ENCODE measurements at regions not wholly inside any gene's neighbourhood (a gene's known extent, or its start where the extent isn't known, plus 50 kb on each side); places are given as distances from the start of the nearest gene placed in this dataset.
"Not testable (repeated sequence)": the region's sequence is repeated elsewhere in the genome, so short reads cannot be mapped to it uniquely, and the experiment has no call there.

DNA sequence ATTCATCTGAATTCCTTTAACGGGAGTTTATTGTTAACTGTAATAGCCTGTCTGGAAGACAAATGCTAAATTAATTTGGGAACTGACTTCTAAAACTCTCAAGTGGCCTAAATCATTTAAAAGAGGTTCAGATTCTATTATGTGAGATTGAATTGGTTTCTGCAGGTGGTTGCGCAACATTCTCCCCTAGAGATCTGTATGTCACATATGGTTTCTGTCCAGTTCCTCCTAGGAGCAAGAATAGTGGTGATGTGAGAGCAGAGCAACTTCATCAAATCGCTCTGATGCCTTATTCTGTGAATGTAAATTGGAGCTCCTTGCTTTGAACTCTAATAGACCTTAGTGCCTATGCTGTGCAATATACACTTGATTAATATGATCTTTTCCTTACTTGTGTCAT, 144.6 kb upstream of the GPR101 start:
- TF ChIP-seq, protein P1, sequence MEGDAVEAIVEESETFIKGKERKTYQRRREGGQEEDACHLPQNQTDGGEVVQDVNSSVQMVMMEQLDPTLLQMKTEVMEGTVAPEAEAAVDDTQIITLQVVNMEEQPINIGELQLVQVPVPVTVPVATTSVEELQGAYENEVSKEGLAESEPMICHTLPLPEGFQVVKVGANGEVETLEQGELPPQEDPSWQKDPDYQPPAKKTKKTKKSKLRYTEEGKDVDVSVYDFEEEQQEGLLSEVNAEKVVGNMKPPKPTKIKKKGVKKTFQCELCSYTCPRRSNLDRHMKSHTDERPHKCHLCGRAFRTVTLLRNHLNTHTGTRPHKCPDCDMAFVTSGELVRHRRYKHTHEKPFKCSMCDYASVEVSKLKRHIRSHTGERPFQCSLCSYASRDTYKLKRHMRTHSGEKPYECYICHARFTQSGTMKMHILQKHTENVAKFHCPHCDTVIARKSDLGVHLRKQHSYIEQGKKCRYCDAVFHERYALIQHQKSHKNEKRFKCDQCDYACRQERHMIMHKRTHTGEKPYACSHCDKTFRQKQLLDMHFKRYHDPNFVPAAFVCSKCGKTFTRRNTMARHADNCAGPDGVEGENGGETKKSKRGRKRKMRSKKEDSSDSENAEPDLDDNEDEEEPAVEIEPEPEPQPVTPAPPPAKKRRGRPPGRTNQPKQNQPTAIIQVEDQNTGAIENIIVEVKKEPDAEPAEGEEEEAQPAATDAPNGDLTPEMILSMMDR (IDR thresholded peaks at IDR 0.05; ENCODE audit: low read depth, low read length), result no peak
- no peak for DNase-seq (ENCODE audit: extremely low read depth, low read depth)

DNA sequence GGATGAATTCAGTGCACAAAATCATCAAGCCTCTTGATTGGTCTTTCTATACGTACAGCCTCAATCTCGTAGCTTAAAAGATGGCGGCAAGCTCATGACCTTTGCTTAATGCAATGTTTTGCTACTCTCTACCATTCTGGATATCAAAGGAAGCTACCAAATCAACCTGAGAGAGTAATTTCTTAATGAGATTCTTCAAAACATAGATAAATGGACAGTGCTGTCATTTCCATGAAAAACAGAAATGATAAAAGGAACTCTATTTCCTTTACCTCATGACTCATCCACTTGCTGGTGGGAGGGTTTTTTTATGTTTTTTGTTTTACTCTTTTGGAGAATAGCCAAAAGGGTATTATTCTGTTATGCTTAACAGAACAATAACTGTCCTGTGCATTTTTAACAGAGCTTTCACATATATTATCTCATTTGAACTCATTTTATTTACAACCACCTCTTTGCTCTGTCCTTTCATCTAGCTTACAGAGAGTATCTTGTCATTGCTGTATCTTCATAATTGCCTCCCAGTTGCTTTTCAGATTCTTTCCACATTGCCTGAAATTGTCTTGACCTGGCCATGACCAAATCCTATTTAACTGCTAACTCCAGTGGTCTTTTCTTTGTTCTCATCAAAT, 138.6 kb upstream of the GPR101 start:
- TF ChIP-seq, protein P1 (IDR thresholded peaks at IDR 0.05; ENCODE audit: low read depth, low read length), result no peak
- no peak for DNase-seq (ENCODE audit: extremely low read depth, low read depth)

GRCh38 chrX:137171626-137172025, 137.8 kb upstream of the GPR101 start:
- TF ChIP-seq, protein P1 (IDR thresholded peaks at IDR 0.05; ENCODE audit: low read depth, low read length), result no peak
- no peak for DNase-seq (ENCODE audit: extremely low read depth, low read depth)

GRCh38 chrX:137166591-137166990, 132.8 kb upstream of the GPR101 start:
- TF ChIP-seq, protein P1 (IDR thresholded peaks at IDR 0.05; ENCODE audit: low read depth, low read length), result no peak
- no peak for DNase-seq (ENCODE audit: extremely low read depth, low read depth)

DNA sequence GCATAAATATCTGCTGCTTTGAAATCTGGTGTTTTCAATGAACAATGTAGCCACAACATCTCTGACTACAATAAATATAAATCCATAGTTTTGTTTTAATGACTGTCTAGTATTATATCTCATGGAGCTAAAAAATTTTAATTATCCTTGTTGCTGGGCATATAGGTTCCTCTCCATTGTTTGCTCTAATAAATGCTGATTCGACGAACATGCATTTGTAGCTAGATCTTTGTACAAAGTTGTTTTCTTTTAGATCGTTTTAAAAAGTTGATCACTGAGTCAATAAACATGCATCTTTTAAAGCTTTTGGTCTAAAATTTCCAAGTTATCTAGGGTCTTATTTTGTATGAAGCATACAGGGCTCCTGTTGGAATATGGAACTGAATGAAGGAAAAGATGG, 130.5 kb upstream of the GPR101 start:
- TF ChIP-seq, protein P1 (IDR thresholded peaks at IDR 0.05; ENCODE audit: low read depth, low read length), result no peak
- DNase-seq (ENCODE audit: extremely low read depth, low read depth), result no peak

DNA sequence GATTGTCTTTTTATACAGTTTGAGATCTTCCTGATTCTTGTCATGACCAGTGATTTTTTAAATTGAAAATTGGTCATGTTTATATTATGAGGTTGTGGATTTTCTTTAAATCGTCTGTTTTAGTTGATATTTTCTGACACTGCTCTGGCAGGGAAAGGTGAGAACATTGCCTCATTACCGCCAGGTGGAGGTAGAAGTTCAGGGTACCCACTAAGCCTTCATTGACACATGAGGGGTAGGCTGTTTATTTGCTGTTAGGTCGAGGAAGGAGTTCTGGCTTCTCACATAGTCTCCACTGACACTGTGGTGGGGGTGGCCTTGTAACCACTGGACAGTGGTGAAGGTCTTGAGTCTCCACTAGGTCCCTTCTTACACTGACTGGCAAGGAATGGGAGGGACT, 117.6 kb upstream of the GPR101 start:
- DNase-seq (ENCODE audit: extremely low read depth, low read depth), result no peak
- TF ChIP-seq, protein P1 (IDR thresholded peaks at IDR 0.05; ENCODE audit: low read depth, low read length), result no peak

DNA sequence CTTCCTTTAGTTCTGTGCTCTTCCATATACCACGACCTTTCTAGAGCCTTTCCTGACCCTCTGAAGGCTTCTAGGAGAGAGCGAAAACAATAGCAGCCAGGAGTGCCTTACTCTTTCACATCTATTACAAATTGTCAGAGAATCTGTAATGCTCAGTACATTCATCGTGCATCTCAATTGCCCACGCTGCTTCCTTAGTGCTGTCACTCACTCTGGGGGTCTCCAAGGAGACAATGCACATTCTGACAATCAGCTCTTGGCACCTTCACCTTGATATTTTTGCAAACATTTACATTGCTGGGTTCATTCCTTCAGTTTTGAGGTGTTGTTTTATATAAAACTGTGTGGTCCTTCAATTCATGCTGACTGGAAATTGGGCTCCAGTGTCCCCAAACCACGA, 110.1 kb upstream of the GPR101 start:
- no peak for DNase-seq (ENCODE audit: extremely low read depth, low read depth)
- TF ChIP-seq, protein P1 (IDR thresholded peaks at IDR 0.05; ENCODE audit: low read depth, low read length), result no peak

DNA sequence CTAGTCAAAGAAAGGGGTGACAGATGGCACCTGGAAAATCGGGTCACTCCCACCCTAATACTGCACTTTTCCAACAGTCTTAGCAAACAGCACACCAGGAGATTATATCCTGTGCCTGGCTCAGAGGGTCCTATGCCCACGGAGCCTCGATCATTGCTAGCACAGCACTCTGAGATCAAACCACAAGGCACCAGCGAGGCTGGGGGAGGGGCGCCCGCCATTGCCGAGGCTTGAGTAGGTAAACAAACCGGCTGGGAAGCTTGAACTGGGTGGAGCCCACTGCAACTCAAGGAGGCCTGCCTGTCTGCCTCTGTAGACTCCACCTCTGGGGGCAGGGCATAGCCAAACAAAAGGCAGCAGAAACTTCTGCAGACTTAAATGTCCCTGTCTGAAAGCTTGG, 88.9 kb upstream of the GPR101 start:
- DNase-seq (ENCODE audit: extremely low read depth, low read depth), result not testable (repeated sequence)
